ENCODE measurements at regions not wholly inside any gene's neighbourhood (a gene's known extent, or its start where the extent isn't known, plus 50 kb on each side); places are given as distances from the start of the nearest gene placed in this dataset.
"Not testable (repeated sequence)": the region's sequence is repeated elsewhere in the genome, so short reads cannot be mapped to it uniquely, and the experiment has no call there.

DNA sequence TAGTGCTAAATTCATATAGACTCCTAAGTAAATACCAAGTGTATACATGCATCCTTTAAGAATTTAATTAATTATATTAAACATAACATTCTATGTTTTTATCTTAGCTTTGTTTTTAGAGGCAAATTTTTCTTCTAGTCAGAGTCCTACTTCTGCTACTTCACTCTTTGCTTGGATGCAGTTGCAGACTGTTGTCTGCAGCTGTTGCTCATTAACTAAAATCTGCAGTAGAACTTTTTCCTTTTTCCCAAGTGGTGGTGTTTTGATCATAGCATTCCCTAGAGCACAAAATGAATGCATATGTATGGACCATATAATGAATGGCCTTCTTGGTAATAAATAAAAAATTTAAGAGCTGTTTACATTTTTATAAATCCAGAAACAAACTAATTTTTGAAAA is 198.3 kb downstream of the CASP12 start:
- no peak for DNase-seq

- DNase-seq: no peak
These were observed 203.2 kb downstream of the CASP12 start for GRCh38 chr11:104695065-104695463.

DNA sequence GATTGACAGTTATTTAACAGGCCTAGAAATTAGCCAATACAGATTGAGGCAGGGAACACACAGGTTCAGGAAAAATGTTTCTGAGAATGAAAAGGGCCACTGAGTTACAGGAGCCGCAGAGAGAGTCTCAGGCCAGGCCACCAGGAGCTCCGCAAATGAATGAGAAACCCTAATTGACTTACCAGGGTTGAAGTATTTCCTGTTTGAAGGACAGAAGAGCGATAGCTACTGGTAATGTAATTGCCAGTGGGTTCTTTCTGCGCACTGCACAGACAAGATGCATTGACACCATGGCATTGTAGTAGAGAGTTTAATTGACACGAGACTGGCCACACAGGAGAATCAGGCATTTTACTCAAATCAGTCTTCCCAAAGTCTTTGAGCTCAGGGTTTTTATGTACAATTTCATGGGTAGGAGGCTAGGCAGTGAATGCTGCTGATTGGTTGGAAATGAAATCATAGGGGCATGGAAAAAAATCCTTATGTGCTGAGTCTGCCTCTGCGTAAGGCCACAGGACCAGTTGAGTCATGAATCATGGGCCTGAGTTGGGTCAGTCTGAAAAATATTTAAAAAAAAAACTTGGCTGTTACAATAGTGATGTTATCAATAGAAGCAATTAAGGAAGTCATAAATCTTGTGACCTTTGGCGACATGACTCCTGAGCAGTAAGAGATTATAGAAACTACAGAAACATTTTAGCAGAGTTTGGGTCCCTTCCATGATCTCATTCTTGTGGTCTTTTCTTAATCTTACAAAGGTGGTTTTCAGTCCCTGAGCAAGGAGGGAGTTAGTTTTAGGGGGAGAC is 203.8 kb downstream of the CASP12 start:
- DNase-seq: no peak

DNA sequence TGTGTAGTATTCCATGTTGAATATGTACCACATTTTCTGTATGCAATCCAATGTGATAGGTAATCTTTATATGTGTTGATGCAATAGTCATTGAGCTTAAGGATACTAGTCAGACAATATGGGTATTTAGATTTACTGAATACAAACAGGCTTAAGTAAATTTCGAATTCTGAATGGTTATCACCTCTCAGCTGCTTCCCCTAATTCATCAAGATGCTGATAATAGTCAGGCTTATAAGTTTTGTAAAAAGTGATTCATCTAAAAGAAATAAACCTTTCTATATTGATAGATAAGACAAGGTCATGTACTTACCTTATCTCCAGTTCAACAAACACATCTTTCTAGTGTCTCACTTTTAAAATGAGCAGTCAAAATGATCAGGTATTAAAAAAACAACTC is 205.5 kb downstream of the CASP12 start:
- DNase-seq: no peak

DNA sequence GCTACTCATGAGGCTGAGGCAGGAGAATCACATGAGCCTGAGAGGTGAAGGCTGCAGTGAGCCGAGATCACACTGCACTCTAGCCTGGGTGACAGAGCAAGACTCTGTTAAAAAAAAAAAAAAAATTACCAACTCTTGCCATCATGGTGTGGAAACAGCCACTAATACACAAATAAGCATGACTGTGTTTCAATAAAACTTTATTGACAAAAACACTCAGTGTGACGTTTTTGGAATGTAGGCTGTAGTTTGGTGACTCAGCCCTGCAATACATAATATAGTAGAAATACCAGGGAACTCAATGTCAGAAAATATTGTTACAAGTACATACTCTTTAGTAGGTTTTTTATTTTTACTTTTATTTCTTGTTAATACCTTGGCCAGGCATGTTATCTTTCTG is 207.1 kb downstream of the CASP12 start:
- no peak for DNase-seq

DNA sequence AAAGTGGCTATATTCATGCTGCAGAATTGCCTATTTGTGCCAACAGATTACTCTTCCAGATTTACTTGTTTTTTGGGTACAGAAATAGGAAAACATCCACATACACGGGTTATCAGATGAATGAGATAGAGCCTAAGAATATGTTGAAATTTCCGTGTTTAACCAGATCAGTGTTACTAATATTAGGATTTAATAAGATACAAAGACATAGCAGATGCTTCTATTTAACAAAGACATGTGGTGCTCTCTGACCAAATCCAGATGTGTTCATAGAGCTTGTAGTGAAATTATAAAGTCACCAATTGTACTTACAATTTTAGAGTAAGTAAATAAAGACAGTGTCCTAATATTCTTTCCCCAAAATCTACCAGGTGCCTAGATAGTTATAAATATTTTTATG is 208.0 kb downstream of the CASP12 start:
- no peak for DNase-seq

DNA sequence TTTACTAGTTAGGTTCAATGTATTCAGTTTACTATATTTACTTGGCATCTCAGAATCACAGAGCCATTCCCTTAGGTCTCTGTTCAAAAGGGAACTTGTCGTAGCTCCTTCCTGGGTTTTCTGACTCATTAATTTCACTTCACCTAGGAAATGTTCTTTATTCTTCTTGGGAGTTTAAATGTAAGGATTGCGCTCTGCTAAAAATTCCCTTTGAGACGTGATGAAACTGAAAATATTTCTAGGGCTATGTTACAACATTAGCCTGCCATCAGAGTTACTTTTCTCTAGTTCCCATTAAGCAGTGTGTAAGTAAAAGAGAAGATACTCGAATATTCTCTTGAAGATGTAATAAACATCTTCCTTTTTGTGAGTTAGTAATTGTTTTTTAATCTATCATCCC is 209.5 kb downstream of the CASP12 start:
- no peak for DNase-seq

GRCh38 chr11:104682206-104682605 is 216.1 kb downstream of the CASP12 start:
- DNase-seq: no peak

DNA sequence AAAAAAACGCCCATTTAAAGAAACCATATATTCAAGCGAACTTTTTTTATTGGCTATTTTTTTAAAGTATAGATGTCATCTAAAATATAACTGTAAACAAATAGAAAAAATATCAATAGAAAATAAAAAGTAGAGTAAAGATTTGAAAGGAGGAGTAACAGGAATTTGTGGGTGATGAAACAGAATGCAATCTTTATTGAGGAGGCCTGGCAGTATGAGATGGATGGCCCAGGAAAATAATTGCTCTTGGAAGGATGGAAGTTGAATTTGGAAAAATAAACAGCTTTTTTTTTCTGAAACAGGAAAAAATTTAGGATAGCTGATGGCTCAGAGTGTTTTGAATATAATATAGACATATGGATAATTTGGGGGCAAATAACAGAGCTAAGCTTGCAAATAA is 219.0 kb downstream of the CASP12 start:
- no peak for DNase-seq

DNA sequence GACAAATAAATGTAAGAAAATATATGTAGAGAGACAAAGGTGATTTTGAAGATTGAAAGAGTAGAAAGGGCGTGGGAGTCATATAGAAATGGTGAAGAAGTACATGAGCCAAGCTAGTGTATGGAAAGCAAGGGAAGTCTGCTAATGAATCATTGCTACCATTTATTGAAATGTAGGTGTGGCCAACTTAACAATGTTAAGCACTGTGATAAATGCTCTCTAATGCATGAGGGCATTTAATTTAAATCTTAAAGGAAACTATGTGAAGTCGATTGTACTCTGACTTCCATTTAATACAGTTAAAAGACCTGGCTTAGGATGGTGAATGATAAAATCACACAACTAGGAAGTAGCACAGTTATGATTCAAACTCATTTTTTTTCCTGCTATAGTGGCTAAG is 219.9 kb downstream of the CASP12 start:
- DNase-seq: no peak

DNA sequence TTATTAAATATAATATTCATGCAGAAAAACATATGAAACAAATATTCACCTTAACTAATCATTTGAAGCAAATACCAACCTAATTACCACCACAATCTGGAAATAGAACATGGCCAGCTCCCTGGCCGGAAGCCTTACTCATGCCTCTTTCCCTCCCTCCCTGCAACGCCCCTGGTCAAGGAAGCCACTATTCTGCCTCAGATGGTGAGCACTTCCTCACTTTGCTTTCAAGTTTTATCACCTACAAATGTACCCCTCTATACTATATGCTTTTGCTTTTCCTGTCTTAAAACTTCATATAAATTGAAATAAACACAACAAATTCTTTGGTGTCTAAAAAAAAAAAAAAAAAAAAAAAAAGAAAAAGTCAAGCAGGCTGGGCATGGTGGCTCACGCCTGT is 221.2 kb downstream of the CASP12 start:
- not testable (repeated sequence) for DNase-seq

DNA sequence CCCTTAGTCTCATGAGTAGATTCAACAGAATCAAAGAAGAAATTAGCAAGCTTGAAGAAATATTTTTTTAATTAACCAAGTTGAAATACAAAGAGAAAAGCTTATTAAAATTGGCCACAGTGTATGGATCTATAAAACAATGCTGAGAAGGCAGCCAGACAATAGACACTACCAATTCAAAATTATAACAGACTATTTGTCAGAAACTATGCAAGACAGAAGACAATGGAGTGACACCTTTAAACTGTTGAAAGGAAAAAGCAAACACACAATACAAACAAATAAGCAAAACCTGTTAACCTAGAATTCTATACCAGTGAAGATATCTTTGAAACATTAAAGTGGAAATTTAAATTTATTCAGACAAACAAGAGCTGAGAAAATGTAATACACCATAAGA is 225.4 kb downstream of the CASP12 start:
- DNase-seq: no peak

- no peak for DNase-seq
These were observed 229.3 kb downstream of the CASP12 start for GRCh38 chr11:104668797-104669463.

GRCh38 chr11:104666624-104667023 is 231.6 kb downstream of the CASP12 start:
- no peak for DNase-seq

GRCh38 chr11:104665641-104666040 is 232.6 kb downstream of the CASP12 start:
- no peak for DNase-seq

DNA sequence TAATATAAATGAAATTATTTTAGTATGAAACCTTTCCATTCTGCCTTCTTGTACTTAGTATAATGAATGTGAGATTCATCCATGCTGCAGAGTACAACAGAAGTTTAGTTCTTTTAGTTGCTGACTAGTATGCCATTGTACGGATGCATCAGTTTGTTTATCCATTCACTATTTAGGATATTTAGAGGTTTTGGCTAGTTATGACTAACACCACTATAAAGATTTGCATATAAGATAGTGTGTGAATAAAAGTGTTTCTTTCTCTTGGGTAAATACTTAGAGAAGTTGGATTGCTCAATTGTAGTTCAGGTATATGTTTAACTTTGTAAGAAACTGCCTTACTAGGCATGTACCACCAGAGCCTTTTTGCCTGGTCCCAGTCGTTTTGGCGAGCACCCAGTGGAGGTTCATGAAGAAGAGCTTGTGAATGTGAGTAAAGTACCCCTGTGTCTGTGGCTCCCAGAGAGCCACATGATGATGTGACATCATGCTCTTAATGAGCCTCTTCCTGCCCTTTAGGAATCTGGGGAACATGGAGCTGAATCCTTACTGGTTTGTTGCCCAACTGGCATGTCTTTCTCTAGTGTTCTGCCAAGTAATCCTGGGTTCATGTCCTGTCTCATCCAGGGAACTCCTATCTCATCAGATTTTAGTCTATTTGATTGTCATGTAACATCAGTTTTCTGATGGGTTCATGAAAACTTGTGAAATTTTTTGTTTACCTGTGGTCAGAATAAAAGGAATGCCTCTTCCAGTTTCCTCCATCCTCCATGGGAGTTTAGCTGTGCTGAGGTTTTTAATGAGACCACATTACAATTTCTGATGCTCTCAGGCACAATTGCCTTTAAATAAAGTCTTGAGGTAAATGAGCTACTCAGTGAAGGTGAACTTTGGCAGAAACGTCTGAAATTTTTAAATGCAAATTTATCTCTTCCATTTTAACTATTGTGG is 234.8 kb downstream of the CASP12 start:
- DNase-seq: no peak

DNA sequence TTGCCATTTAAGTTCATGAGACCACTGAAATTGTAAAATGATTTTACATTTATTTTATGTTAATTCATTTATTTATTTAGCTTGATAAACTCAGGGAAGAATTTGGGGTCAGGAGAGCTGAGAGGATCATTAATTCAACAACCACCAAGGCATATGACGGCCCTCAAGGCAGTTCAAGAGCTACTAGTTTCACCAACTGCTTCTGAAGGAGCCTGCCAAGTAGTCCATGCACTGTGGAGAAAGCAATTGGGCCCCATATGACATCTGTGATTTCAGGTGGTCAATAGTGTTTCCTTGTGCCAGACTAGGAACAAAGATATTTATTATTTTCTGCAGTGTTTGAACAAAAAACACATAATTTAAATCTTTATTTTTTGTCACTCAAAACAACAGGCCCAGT is 236.4 kb downstream of the CASP12 start:
- no peak for DNase-seq

GRCh38 chr11:104661471-104661870 is 236.8 kb downstream of the CASP12 start:
- DNase-seq: no peak

GRCh38 chr11:104658177-104658576 is 240.1 kb downstream of the CASP12 start:
- DNase-seq: no peak

DNA sequence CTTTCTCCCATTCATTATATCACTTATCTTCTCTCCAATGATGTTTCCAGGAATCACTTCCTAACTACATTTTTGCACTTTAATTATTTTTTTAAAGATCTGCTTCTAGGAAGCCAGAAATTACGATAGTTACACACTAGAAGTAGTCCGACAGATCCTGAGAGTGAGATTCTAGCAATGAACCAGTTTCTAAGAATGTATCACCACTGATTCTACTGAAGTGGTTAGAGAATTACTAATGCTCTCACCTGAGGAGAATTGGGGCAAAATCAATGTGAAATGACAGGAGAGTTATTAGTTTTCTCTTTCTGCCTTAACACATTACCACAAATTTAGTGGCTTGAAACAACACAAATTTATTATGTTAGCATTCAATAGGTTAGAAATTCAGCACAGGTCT is 241.2 kb downstream of the CASP12 start:
- DNase-seq: no peak

DNA sequence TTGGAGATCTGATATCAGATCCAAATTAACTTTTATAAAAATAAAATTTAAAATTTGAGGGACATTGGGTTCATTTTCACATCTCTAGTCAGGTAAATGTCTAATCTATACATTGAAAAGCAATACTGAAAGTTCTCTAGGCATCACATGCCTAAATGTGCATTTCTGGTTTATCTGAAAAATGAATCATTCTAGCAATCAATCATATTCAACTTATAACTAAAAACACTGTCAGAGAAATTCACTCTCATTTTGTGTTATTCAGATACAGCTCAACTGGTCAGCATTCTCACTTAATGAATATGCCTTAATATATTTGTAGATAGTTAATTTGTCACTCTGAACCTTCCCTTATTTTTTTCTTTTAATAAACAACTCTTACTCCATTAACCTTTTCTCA is 243.2 kb downstream of the CASP12 start:
- no peak for DNase-seq

GRCh38 chr11:104654181-104654813 is 244.0 kb downstream of the CASP12 start:
- no peak for DNase-seq

- no peak for DNase-seq
These were observed 244.9 kb downstream of the CASP12 start for GRCh38 chr11:104653407-104653806.

Data from NCI-H526 (cell line).